PC-3 (cell line): ENCODE measurements at regions not wholly inside any gene's neighbourhood (a gene's known extent, or its start where the extent isn't known, plus 50 kb on each side); places are given as distances from the start of the nearest gene placed in this dataset.

ENCODE experiments used
- ATAC-seq: fragments of 200-7000 bp; cut with Tn5 transposase; 2 replicates; pipeline ENCODE4 v1.9.1; 2020; ENCODE audit warnings: mild to moderate bottlenecking, moderate library complexity
- BruUV-seq: library from RNA; stranded (reverse); fragments of 400-500 nt; replicated peaks from 2 replicates; lab custom pipeline; 2021; lab: Mats Ljungman, UMichigan
- CTCF ChIA-PET: fragments of 300-600 bp; sonication (Branson Sonifier 250); formaldehyde crosslinking; loops from one replicate; lab custom pipeline; 2022; ENCODE audit warnings: antibody characterized with exemption; lab: Charles Lee
- POLR2A ChIA-PET: fragments of 300-600 bp; sonication (Branson Sonifier 250); formaldehyde crosslinking; loops from one replicate; lab custom pipeline; 2022; ENCODE audit warnings: antibody characterized with exemption; ENCODE audit not compliant: unreplicated experiment; lab: Charles Lee
- DNase-seq: peaks from one replicate; pipeline ENCODE4 v3.0.0-alpha.2; 2015
- H2AFZ ChIP-seq: fragments of 300-600 bp; sonication (generic); 2 replicates; pipeline ENCODE4 v1.6.0; 2016; ENCODE audit warnings: antibody characterized with exemption, low read length
- H3F3A ChIP-seq: fragments of 300-600 bp; sonication (generic); one replicate; pipeline ENCODE4 v1.6.0; 2017; ENCODE audit warnings: antibody characterized with exemption, low read length, control low read depth, mild to moderate bottlenecking; ENCODE audit not compliant: unreplicated experiment
- H3K27ac ChIP-seq: fragments of 300-600 bp; sonication (generic); 2 replicates; pipeline ENCODE4 v1.5.1; 2016; ENCODE audit warnings: mild to moderate bottlenecking, low read length
- H3K27me3 ChIP-seq: fragments of 300-600 bp; sonication (generic); 2 replicates; pipeline ENCODE4 v1.6.1; 2016; ENCODE audit warnings: low read length, mixed read lengths
- H3K36me3 ChIP-seq: fragments of 300-600 bp; sonication (generic); 2 replicates; pipeline ENCODE4 v1.6.1; 2016; ENCODE audit warnings: low read depth, mixed run types, low read length, mixed read lengths
- H3K4me1 ChIP-seq: fragments of 300-600 bp; sonication (generic); 2 replicates; pipeline ENCODE4 v1.5.1; 2016; ENCODE audit warnings: low read length; ENCODE audit not compliant: insufficient read depth
- H3K4me2 ChIP-seq: fragments of 300-600 bp; sonication (generic); 2 replicates; pipeline ENCODE4 v1.6.0; 2016; ENCODE audit warnings: low read length
- H3K4me3 ChIP-seq: fragments of 300-600 bp; sonication (generic); 2 replicates; pipeline ENCODE4 v1.5.1; 2016; ENCODE audit warnings: mild to moderate bottlenecking, low read length, mixed read lengths
- H3K79me2 ChIP-seq: fragments of 300-600 bp; sonication (generic); 2 replicates; pipeline ENCODE4 v1.6.1; 2017; ENCODE audit warnings: low read length, mixed read lengths
- H3K9ac ChIP-seq: fragments of 300-600 bp; sonication (generic); 2 replicates; pipeline ENCODE4 v1.6.0; 2016; ENCODE audit warnings: mild to moderate bottlenecking, low read length
- H3K9me2 ChIP-seq: fragments of 300-600 bp; sonication (generic); replicated peaks from 2 replicates; pipeline ENCODE4 v1.6.1; 2016; ENCODE audit warnings: mixed run types, low read length, mixed read lengths
- H3K9me3 ChIP-seq: fragments of 300-600 bp; sonication (generic); 2 replicates; pipeline ENCODE4 v1.6.1; 2016; ENCODE audit warnings: low read length, mixed read lengths
- H4K20me1 ChIP-seq: fragments of 300-600 bp; sonication (generic); 2 replicates; pipeline ENCODE4 v1.6.1; 2016; ENCODE audit warnings: low read length, mixed read lengths
- EZH2 ChIP-seq: fragments of 300-600 bp; sonication (generic); IDR thresholded peaks from one replicate; pipeline ENCODE4 v1.6.1; 2017; ENCODE audit warnings: antibody characterized with exemption, mild to moderate bottlenecking, low read length; ENCODE audit not compliant: unreplicated experiment
- EZH2phosphoT487 ChIP-seq: fragments of 300-600 bp; sonication (generic); IDR thresholded peaks from 2 replicates; pipeline ENCODE4 v1.6.1; 2018; ENCODE audit warnings: mild to moderate bottlenecking, antibody characterized with exemption, low read length, borderline replicate concordance
- intact Hi-C: fragments of 100-400 bp; cut with micrococcal nuclease; formaldehyde crosslinking; loops from 2 replicates; pipeline ENCODE4 v1.9.0; 2023
- TF ChIP-seq, protein P1 (sequence below): fragments of 300-600 bp; sonication (generic); conservative IDR thresholded peaks from 2 replicates; pipeline ENCODE4 v1.5.1; 2017; ENCODE audit warnings: antibody characterized with exemption, low read depth, mild to moderate bottlenecking, low read length

DNA sequence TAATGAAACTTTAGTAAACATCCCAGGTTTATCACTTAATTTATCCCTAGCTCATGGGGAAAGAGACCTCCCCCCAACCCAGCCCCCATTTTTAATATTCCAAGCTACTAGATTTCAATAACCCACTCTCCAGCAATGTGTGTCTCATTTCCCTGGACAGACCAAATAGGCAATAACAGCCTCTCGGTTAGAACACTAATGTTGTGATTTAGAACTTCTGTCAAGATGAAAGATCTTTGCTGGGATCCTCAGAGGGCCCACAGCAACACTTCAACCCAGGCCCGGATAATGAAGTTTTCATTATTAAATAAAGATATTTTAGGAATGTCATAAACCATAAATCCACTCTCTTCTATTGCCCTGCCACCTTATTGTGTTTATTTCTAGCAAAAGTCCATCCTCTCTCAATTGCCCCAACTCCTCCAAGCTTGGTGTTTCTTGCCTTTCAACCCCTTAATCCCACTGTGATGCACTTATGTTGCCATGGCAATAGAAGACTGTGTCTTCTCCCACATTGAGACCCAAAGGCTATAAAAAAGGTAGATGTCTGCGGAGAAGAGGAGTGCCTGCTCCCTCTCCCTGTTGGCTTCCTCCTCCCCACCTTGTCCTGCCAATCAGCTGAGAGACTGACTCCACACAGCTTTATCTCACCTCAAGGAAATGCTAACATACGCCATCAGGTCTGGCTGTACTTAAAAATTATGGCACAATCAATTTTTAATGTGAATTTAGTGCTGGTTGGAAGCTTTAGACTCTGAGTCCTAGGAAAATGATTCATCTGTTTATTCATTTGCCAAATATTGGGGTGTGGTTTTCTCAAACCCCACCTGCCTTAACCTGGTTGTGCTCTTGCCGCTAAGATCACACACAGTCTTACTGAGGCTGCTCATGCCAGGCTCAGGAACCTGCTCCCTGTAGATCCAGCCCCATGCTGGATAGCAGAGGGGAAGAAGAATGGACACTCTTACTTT, 258.3 kb upstream of the CAMK1G start:
- ATAC-seq: peak; percentile 87
- Histone ChIP-seq H2AFZ (peak overlapping the region; percentile 44), H3K4me1 (peaks cover 33% of the 10 kb centered on the region), H3K9ac (no peak overlapping the region), H3K79me2 (no peaks in the 10 kb centered on the region), H3F3A (no peaks in the 10 kb centered on the region), H3K36me3 (no peaks in the 10 kb centered on the region), H3K9me3 (no peaks in the 10 kb centered on the region), H3K4me3 (no peak overlapping the region), H3K27me3 (no peaks in the 10 kb centered on the region), H3K9me2 (no peaks in the 10 kb centered on the region; the same call in 1 of the 2 replicates), H3K27ac (peak overlapping the region; percentile 4; the same call in 1 of the 2 replicates), H4K20me1 (no peaks in the 10 kb centered on the region), H3K4me2 (peak overlapping the region; percentile 26)
- DNase-seq: peak; percentile 83
- TF ChIP-seq, protein P1, sequence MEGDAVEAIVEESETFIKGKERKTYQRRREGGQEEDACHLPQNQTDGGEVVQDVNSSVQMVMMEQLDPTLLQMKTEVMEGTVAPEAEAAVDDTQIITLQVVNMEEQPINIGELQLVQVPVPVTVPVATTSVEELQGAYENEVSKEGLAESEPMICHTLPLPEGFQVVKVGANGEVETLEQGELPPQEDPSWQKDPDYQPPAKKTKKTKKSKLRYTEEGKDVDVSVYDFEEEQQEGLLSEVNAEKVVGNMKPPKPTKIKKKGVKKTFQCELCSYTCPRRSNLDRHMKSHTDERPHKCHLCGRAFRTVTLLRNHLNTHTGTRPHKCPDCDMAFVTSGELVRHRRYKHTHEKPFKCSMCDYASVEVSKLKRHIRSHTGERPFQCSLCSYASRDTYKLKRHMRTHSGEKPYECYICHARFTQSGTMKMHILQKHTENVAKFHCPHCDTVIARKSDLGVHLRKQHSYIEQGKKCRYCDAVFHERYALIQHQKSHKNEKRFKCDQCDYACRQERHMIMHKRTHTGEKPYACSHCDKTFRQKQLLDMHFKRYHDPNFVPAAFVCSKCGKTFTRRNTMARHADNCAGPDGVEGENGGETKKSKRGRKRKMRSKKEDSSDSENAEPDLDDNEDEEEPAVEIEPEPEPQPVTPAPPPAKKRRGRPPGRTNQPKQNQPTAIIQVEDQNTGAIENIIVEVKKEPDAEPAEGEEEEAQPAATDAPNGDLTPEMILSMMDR: no peak
- TF ChIP-seq EZH2 (no peak), EZH2phosphoT487 (no peak)
- BruUV-seq: no TSS peak
- intact Hi-C loops: no loop called here
- POLR2A ChIA-PET: interaction anchor here (0.5 kb wide), 1 partner anchor 321 kb away, joined by 3 read pairs; no protein-coding TSS in a partner anchor
- CTCF ChIA-PET: interaction anchor here (0.6 kb wide), 1 partner anchor 78 kb away, joined by 3 read pairs; no protein-coding TSS in a partner anchor

DNA sequence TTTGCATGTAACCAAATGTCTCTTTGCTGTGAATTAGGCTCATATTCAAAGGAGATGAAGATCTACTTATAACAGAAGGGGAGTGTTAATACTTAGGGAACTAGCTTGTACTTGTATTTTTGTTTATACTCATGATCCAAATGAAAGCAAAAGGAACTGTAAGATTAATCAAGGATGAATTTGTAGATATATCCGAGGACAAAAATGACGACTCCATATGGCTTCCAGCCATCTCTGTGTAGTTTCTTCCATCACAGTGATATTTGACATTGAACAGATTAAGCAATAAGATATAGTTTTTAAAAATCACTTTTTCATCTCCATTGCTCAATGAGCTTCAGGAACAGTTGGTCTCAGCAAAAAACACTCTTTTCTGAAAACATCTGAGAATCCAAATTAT, 257.4 kb upstream of the CAMK1G start:
- ChIA-PET CTCF (interaction anchor here (0.6 kb wide), 1 partner anchor 79 kb away, joined by 3 read pairs; no protein-coding TSS in a partner anchor), POLR2A (no interaction called here)
- Histone ChIP-seq H3K79me2 (no peaks in the 10 kb centered on the region), H4K20me1 (no peaks in the 10 kb centered on the region), H3F3A (no peaks in the 10 kb centered on the region), H3K27me3 (no peaks in the 10 kb centered on the region), H3K4me3 (no peak overlapping the region), H3K9me3 (no peaks in the 10 kb centered on the region), H3K9ac (no peak overlapping the region), H2AFZ (peak overlapping the region; percentile 44; the same call in 1 of the 2 replicates), H3K36me3 (no peaks in the 10 kb centered on the region), H3K9me2 (no peaks in the 10 kb centered on the region; the same call in 1 of the 2 replicates), H3K4me2 (peak overlapping the region; percentile 26), H3K27ac (peak overlapping the region; percentile 4; the same call in 1 of the 2 replicates), H3K4me1 (peaks cover 29% of the 10 kb centered on the region)
- ATAC-seq (no peak), DNase-seq (no peak)
- no TSS peak for BruUV-seq
- intact Hi-C loops: no loop called here
- TF ChIP-seq, protein P1: no peak
- TF ChIP-seq EZH2 (no peak), EZH2phosphoT487 (no peak)
